Suppressor macrophage (primary cell): ENCODE measurements at regions not wholly inside any gene's neighbourhood (a gene's known extent, or its start where the extent isn't known, plus 50 kb on each side); places are given as distances from the start of the nearest gene placed in this dataset.
A peak's percentile ranks its signal among the peaks of the same experiment; 100 is the strongest.
"Not testable (repeated sequence)": the region's sequence is repeated elsewhere in the genome, so short reads cannot be mapped to it uniquely, and the experiment has no call there.

Source experiments
- DNase-seq, 4 experiments: peaks; one replicate each; pipeline ENCODE4 v3.0.0-alpha.2; 2020 to 2022

- DNase-seq, result no peak
Measured at GRCh38 chr19:56894626-56895025, 54.1 kb upstream of the PEG3 start.

DNA sequence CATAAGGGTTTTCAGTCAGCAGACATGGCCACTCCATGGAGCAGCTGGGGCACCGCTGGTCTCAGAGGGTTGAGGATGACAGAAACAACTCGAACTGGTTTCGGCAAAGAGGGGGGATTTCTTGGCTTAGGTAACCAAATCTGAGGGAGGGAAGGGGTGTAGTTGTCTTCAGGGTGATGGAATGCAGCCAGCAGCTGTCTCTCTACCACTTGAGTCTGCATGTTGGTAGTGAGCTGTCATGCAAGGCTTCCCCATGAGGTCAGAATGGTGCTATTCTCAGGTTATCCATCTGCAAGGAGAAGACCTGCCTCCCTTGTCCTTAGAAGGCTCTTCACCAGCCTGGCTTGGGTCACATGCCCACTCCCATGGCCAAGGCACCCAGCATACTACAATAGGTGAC is 55.6 kb upstream of the PEG3 start:
- DNase-seq, result no peak

DNA sequence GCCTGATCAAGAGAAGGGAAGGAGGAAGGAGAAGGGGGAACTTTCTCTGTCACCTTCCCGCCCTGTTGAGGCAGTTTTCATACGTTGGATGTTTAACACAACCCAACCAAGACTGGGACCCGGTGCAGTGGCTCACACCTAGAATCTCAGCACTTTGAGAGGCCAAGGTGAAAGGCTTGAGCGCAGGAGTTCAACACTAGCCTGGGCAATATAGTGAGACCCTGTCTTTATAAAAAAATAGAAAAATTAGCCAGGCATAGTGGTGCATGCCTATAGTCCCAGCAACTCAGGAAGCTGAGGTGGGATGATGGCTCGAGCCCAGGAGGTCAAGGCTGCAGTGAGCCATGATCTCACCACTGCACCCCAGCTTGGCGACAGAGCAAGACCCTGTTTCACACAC is 59.4 kb upstream of the PEG3 start:
- no peak for DNase-seq

DNA sequence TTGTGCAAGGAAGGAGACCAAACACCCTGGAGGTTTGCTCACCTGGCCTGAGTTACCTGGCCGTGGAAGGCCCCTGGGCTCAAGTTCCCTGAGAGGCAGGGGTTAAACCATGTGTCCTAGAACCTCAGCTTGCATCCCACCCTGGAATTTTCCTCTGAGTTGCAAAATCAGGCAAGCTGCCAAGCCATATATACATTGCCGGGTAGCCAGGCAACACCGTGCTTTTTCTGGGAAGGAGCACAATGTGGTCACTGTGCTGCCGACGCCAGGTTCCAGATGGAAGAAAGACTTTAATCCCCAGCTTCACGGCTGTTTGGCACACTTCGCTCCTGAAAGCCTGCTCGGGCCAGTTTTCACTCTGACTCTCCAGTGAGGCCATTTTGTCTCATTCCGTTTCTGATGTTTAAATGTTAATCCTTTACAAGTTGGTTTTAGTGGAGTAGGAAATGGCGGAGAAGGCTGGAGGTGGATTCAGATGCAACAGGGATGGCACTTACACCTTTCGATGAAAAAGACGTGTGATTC is 60.1 kb upstream of the PEG3 start:
- DNase-seq, result no peak

DNA sequence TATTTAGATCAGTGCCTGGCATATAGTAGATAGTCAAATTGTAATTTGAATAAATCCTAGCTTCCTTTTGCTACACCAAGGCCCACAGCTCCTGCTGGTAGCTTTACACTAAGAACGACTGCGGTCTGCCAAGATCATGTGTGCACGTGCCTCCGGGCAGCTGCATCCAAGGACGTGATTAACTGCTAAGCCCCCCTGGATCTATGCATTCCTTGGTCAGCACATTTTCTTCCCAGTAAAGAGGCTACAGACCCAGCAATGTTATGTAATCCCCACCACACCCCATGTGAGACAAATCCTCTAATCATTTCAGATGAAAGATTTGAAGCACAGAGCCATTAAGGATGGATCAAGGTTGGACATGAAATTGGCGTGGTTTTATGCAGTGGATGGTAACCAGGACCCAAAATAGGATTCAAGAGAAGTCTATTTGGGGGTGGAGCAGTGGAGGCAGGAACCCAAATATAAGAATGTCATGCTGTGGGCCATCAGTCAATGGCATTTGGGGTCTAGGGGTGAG is 65.2 kb upstream of the PEG3 start:
- no peak for DNase-seq

- DNase-seq, result no peak
Measured at GRCh38 chr19:56912401-56913112, 72.0 kb upstream of the PEG3 start.

DNA sequence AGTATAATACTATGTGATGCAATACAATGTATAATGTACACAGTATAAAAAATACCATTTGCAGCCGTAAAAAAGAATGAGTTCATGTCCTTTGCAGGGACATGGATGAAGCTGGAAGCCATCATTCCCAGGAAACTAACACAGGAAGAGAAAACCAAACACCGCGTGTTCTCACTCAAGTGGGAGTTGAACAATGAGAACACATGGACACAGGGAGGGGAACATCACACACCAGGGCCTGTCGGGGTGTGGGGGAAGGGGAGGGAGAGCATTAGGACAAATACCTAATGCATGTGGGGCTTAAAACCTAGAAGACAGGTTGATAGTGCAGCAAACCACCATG is 72.6 kb upstream of the PEG3 start:
- DNase-seq, result not testable (repeated sequence)

DNA sequence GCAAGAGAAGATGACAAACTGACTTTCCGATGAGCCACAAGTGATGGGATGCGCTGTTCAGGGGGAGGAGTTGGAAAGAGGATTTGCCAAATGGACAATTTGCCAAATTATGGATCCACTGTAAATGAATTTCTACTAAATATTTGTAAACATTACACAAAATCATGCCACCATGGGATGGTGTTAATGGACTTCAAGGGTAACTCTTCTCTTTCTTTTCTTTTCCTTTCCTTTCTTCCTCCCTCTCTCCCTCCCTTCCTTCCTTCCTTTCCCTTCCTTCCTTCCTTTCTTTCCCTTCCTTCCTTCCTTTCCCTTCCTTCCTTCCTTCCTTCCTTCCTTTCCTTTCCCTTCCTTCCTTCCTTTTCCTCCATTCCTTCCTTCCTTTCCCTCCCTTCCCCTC is 76.0 kb upstream of the PEG3 start:
- DNase-seq, result no peak

GRCh38 chr19:56917529-56917928 is 77.0 kb upstream of the PEG3 start:
- no peak for DNase-seq

DNA sequence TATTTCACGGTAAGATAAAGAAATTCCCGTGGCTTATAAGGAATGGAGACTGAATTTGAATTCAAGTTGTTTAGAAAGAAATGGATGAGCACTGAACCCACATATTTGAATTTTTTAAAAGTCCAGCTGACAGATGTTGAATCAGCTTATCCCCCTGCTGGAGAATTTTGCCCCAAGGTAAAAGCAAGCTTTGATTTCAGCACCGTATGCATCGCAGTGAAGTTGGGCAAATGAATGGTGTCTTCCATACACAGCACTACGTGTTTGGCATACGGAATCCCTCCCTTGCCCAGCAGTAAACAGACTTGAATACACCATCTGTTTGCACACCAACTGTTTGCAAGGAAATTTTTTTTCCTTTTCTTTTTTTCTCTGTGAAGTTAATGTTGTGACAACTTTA is 77.5 kb upstream of the PEG3 start:
- no peak for DNase-seq

GRCh38 chr19:56918682-56919307 is 78.3 kb upstream of the PEG3 start:
- no peak for DNase-seq

GRCh38 chr19:56919308-56919995 is 78.9 kb upstream of the PEG3 start:
- DNase-seq, result no peak

DNA sequence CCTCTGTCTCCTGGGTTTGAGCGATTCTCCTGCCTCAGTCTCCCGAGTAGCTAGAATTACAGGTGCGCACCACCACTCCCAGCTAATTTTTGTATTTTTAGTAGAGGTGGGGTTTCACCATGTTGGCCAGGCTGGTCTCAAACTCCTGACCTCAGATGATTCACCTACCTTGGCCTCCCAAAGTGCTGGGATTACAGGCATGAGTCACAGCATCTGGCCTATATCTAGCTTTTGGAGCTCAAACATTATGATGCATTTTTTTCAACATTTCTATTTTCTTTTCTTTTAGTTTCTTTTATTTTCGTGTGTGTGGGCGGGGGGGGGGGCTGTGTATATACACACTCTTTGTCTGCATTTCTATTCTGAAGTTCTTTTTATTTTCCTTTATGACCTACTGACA is 85.6 kb upstream of the PEG3 start:
- not testable (repeated sequence) for DNase-seq

GRCh38 chr19:56927294-56927693 is 86.8 kb upstream of the PEG3 start:
- no peak for DNase-seq

DNA sequence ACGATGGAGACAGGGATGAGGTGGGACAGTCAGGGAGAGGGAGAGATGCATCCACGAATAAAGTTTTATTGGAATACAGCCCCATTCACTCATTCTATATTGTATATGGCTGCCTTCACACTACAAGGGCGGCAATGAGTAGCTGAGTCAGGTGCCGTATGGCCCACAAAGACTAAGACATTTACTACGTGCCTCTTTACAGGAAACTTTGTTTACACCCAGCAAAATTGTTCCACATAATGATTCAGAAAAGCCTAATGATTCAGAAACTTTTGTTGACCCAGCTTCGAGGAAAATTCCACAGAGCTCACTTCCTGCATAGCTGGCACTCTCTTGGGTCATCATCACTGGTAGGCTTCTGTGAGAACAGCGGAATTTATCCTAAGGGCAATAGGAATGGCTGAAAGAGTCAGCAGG is 87.3 kb upstream of the PEG3 start:
- no peak for DNase-seq

- DNase-seq, result no peak
Measured at GRCh38 chr19:56930647-56931535, 90.4 kb upstream of the PEG3 start.

GRCh38 chr19:56933014-56933705 is 92.6 kb upstream of the PEG3 start:
- no peak for DNase-seq

DNA sequence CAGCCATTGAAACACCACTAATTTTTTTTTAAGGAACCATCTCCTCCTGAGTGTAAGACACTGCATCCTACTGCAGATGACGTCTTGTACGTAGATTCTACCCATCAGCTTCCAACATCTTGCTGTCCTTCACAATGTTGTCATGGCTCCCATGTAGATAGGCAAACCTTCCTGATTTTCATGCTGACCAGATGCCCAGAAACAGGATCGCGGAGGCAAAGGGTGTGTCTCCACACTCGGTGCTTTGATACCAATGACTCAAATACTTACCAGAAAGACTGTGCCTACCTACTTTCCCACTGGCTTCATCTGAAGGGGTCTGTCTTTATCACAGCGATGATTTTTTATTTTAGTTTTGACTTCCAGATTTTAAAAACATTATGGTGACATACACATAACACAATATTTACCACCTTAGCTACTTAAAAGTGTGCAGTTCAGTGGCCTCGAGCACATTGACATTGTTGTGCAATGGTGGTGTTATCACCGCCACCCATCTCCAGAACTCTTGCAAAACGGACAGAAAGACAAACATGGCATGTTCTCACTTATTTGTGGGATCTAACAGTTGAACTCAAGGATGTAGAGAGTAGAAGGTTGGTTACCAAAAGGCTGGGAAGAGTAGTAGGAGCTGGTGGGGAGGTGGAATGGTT is 94.0 kb upstream of the PEG3 start:
- DNase-seq, result no peak

DNA sequence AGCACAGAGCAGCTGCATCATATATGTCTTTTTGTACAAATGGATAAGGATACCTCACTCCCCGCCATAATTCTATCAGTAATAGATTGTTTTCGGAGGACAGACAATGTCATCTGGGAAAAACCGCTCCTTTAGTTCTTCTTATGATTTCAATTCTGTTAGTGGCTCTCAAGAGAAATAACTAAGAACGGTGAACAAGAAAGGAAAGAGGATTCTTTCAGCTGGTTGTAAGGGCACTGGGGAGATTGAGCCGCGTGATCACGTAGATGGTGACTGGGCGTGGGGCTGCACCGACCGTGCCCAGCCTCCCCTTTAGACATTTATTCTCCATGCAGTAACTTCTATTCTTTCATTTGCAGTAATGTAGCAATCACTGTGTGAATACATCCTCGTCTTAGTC is 99.4 kb upstream of the PEG3 start:
- DNase-seq, result no peak

GRCh38 chr19:56942756-56943155 is 102.2 kb upstream of the PEG3 start:
- DNase-seq, result peak in 2 of 4 experiments; percentile 10 to 11

GRCh38 chr19:56946159-56946558 is 105.6 kb upstream of the PEG3 start:
- DNase-seq, result no peak
